ENCODE measurements at regions not wholly inside any gene's neighbourhood (a gene's known extent, or its start where the extent isn't known, plus 50 kb on each side); places are given as distances from the start of the nearest gene placed in this dataset.

DNA sequence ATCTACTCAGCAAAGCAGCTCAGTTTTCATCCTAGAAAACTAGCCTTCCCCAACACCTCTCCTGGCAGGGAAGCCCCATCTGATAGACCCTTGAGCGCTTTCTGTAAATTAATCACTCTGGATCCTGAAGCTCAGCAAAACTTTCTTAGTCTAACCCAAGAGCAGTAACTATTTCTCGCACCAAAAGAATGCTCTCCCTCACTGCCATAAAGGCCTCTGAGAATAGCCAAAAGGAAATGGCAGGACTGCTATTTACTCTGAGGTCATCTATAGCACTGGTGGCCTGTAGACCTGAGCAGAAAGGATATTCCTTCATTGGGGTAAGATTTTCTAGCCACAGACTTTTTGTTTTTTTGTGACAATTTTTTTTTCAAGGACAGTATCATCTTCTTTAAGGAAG is 345.8 kb upstream of the ADAMTS9 start:
- Mint-ChIP-seq H3K27me3 (ENCODE audit: low read depth) (no peaks in the 10 kb centered on the region), H3K4me3 (no peak overlapping the region), H3K36me3 (ENCODE audit: low read depth) (no peaks in the 10 kb centered on the region), H3K27ac (no peak overlapping the region), H3K4me1 (peaks cover 17% of the 10 kb centered on the region), H3K9me3 (no peaks in the 10 kb centered on the region)
- TF ChIP-seq, protein P1, sequence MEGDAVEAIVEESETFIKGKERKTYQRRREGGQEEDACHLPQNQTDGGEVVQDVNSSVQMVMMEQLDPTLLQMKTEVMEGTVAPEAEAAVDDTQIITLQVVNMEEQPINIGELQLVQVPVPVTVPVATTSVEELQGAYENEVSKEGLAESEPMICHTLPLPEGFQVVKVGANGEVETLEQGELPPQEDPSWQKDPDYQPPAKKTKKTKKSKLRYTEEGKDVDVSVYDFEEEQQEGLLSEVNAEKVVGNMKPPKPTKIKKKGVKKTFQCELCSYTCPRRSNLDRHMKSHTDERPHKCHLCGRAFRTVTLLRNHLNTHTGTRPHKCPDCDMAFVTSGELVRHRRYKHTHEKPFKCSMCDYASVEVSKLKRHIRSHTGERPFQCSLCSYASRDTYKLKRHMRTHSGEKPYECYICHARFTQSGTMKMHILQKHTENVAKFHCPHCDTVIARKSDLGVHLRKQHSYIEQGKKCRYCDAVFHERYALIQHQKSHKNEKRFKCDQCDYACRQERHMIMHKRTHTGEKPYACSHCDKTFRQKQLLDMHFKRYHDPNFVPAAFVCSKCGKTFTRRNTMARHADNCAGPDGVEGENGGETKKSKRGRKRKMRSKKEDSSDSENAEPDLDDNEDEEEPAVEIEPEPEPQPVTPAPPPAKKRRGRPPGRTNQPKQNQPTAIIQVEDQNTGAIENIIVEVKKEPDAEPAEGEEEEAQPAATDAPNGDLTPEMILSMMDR (IDR thresholded peaks at IDR 0.05; ENCODE audit: unreplicated experiment in 3 of 3), result no peak

DNA sequence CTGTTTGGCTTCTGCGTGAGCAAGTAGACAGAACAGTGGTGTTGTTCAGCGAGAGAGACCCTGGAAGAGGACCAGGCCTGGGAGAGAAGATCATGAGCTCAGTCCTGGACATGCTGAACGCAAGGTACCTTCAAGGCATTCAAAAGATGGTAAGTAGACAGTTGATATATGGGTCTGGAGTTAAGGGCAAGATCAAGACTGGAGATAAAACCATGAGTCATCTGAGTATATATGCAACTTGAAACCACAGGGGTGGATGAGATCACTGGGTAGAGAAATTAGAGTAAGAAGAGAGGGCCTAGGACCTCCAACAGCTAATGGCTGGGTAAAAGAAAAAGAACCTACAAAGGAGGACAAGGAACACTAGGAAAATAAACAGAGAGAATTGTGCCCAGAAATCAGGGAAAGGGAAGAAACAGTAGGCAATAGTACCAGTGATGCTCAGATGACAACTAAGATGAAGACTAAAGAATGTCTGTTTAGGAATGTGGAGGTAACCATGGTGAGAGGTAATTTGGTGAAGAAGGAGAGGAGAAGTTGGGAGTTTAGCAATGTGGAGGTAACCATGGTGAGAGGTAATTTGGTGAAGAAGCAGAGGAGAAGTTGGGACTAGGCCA is 343.2 kb upstream of the ADAMTS9 start:
- Mint-ChIP-seq H3K36me3 (ENCODE audit: low read depth) (no peaks in the 10 kb centered on the region), H3K9me3 (no peaks in the 10 kb centered on the region), H3K4me3 (no peak overlapping the region), H3K27me3 (ENCODE audit: low read depth) (no peaks in the 10 kb centered on the region), H3K27ac (no peak overlapping the region), H3K4me1 (peaks cover 8% of the 10 kb centered on the region)
- TF ChIP-seq, protein P1 (IDR thresholded peaks at IDR 0.05; ENCODE audit: unreplicated experiment in 3 of 3), result no peak

DNA sequence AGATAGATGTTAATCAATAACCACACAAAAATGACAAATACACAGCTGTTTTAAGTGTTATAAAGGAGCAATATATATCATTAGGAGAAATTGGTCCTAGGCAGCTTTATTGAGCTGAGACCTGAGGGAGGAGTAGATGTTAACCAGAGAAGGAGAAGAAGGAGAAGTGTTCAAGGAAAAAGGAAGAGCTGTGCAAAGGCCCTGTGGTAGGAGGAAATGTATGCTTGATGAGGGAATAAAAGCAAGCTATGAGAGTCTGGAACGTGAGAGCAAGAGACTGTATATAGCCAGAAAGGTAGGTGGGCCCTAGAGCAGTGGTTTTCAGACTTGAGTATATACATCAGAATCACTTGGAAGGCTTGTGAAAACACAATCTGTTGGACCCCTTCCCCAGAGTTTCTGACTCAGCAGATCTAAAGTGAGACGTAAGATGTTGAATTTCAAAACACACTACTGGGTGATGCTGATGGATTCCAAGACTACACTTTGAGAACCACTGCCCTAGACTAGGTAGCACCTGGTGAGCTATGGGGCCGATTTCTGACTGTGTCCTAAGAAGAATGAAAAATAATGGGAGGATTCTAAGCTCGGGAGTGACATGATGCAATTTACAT is 342.3 kb upstream of the ADAMTS9 start:
- Mint-ChIP-seq H3K36me3 (ENCODE audit: low read depth) (no peaks in the 10 kb centered on the region), H3K4me1 (peaks cover 8% of the 10 kb centered on the region), H3K4me3 (no peak overlapping the region), H3K27ac (no peak overlapping the region), H3K9me3 (no peaks in the 10 kb centered on the region), H3K27me3 (ENCODE audit: low read depth) (no peaks in the 10 kb centered on the region)
- TF ChIP-seq, protein P1 (IDR thresholded peaks at IDR 0.05; ENCODE audit: unreplicated experiment in 3 of 3), result no peak

DNA sequence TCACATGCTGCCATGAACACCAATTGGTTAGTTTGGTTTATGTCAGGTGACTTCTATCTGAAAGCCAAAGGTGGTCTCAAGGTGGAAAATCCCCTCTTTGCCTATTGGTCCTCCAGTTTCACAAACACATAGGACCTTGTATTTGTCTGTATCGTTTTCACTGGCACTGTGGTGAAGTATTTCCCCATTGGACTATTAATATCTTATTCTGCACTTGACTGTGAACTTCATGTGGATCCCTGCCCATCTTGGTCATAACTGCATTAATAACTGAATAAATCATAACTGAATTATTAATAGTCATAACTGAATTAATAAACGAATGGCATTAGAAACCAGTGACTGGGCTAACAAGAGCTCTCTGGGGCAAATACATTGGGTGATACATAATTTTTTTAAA is 341.3 kb upstream of the ADAMTS9 start:
- H3K27me3 Mint-ChIP-seq (ENCODE audit: low read depth), result no peaks in the 10 kb centered on the region
- H3K27ac Mint-ChIP-seq, result no peak overlapping the region
- peaks cover 8% of the 10 kb centered on the region for H3K4me1 Mint-ChIP-seq
- TF ChIP-seq, protein P1 (IDR thresholded peaks at IDR 0.05; ENCODE audit: unreplicated experiment in 3 of 3), result no peak
- no peaks in the 10 kb centered on the region for H3K9me3 Mint-ChIP-seq
- H3K36me3 Mint-ChIP-seq (ENCODE audit: low read depth), result no peaks in the 10 kb centered on the region
- no peak overlapping the region for H3K4me3 Mint-ChIP-seq

DNA sequence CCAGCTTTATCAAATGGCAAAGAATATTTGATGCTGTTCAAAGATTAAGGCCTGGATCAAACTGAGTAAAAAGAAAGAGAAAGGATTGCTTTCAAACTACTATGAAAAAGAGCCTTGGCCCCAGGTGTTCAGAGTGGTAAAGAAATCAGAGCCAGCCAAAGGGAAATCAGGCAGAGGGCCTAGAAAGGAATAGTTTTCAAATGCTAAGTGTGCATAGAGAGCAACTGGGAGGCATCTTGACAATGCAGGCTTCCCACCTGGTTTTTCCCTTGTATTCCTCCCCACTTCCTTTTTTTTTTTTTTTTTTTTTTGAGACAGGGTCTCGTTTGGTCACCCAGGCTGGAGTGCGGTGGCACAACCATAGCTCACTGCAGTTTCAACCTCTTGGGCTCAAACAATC is 340.2 kb upstream of the ADAMTS9 start:
- H3K9me3 Mint-ChIP-seq, result no peaks in the 10 kb centered on the region
- no peaks in the 10 kb centered on the region for H3K36me3 Mint-ChIP-seq (ENCODE audit: low read depth)
- TF ChIP-seq, protein P1 (IDR thresholded peaks at IDR 0.05; ENCODE audit: unreplicated experiment in 3 of 3), result no peak
- peaks cover 10% of the 10 kb centered on the region for H3K4me1 Mint-ChIP-seq
- H3K4me3 Mint-ChIP-seq, result no peak overlapping the region
- H3K27ac Mint-ChIP-seq, result peak overlapping the region in 1 of 3 experiments; percentile 18
- no peaks in the 10 kb centered on the region for H3K27me3 Mint-ChIP-seq (ENCODE audit: low read depth)

DNA sequence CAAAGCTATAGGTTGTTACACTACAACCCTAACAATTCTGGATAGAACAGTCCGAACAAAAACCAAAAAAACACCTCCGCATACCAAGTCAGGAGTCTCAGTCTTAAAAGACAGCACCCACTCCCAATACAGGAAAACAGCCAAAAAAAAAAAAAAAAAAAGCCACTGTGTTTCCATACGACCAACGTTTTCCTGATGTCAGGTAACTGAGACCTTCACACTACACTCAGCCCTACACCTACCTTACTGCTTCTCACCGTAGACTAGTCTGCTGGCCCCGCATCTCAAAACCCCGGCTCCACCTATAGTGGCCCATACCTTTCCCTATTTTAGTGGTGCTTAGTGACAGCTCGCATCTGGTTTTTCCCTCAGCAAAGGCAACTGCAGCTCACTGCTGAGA is 339.5 kb upstream of the ADAMTS9 start:
- Mint-ChIP-seq H3K9me3 (no peaks in the 10 kb centered on the region), H3K4me3 (no peak overlapping the region), H3K27ac (peak overlapping the region in 2 of 3 experiments; percentile 18 to 58), H3K27me3 (ENCODE audit: low read depth) (no peaks in the 10 kb centered on the region), H3K36me3 (ENCODE audit: low read depth) (no peaks in the 10 kb centered on the region), H3K4me1 (peaks cover 17% of the 10 kb centered on the region)
- TF ChIP-seq, protein P1 (IDR thresholded peaks at IDR 0.05; ENCODE audit: unreplicated experiment in 3 of 3), result no peak

All from nephron (organoid).